Heart left ventricle (tissue), 13 donors: ENCODE measurements at regions not wholly inside any gene's neighbourhood (a gene's known extent, or its start where the extent isn't known, plus 50 kb on each side); places are given as distances from the start of the nearest gene placed in this dataset.

Experiments used
- POLR2A ChIP-seq, 2 donors: fragments of 450-650 bp; IDR thresholded peaks; one replicate each; pipeline ENCODE4 v1.6.1; 2017; ENCODE audit warnings: antibody characterized with exemption in 2 of 2, mild to moderate bottlenecking in 2 of 2, moderate library complexity in 2 of 2
- TF ChIP-seq, protein P1 (sequence below), 12 donors: fragments of 200-600 bp; sonication (generic) in 4 of 12; IDR thresholded peaks; one replicate each; pipeline versions ENCODE4 v1.5.0 to v1.8.0; 2018 to 2022; ENCODE audit warnings: antibody characterized with exemption in 12 of 12, mild to moderate bottlenecking in 5 of 12
- donor health status: ischemic (EF 13 %, LVEDD 7.1; RV severe dilation, severe dysfunction).
- donor health status: DM: no; HTN: yes; CAD: no.
- donor health status: DM: no; HTN: no; CAD: no.
- donor health status: ischemic (EF 25% LVEDD 6.9; RV normal size, moderate dysfunction).
- donor health status: ischemic (EF 25% LVEDD 5.7; RV mildly dilated, moderate dysfunction).
- donor health status: ischemic (EF 35%, LVEDD 5.7; RV mildly dilated, moderate dysfunction).
- donor health status: nonischemic (EF 11% LVEDD 7.7; RV severe dilation, severe dysfunction).
- donor health status: DM: yes; HTN: yes; CAD: no.
- donor health status: PGD.
- donor health status: ischemic (EF 29% LVEDD 5.4; RV normal size, mild dysfunction).
- donor health status: nonischemic (EF 23%, LVEDD 6.1; RV moderate dilation, normal function).

DNA sequence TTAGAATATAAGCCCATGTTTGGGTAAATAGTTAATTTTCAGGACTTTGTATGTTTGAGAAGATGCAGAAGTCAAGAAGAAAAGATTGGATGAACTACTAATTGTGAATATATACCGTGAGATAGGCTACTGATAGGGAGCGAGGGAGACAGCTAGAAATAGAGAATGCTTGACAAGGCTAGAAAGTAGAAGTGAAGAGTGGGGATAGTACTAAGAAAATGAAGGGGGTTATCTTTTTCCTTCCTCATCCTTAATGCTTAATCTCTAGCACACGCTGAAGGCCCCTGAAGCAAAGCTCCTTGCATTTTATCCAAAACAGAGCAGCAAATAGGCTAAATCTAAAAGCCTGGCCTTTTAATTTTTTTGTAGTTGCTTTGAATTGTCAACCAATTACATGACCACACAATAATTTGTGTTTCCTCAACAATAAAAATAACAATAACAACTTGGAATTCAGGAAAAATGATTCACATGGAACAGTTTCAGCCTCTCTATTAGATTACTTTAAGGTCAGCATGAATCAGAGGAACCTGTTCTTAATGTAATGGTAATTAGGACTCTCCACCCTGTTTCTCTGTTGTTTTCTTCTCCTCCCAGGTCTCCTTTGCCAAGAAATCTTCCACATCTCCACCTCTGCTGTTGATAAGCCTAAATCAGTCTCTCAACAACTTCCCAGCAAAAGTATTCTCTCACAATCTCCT is 1071.3 kb upstream of the ZEB2 start:
- TF ChIP-seq, protein P1, sequence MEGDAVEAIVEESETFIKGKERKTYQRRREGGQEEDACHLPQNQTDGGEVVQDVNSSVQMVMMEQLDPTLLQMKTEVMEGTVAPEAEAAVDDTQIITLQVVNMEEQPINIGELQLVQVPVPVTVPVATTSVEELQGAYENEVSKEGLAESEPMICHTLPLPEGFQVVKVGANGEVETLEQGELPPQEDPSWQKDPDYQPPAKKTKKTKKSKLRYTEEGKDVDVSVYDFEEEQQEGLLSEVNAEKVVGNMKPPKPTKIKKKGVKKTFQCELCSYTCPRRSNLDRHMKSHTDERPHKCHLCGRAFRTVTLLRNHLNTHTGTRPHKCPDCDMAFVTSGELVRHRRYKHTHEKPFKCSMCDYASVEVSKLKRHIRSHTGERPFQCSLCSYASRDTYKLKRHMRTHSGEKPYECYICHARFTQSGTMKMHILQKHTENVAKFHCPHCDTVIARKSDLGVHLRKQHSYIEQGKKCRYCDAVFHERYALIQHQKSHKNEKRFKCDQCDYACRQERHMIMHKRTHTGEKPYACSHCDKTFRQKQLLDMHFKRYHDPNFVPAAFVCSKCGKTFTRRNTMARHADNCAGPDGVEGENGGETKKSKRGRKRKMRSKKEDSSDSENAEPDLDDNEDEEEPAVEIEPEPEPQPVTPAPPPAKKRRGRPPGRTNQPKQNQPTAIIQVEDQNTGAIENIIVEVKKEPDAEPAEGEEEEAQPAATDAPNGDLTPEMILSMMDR (IDR thresholded peaks at IDR 0.05) = no peak
- TF ChIP-seq POLR2A (IDR thresholded peaks at IDR 0.05) = no peak
